GM18909 (cell line): ENCODE measurements at regions not wholly inside any gene's neighbourhood (a gene's known extent, or its start where the extent isn't known, plus 50 kb on each side); places are given as distances from the start of the nearest gene placed in this dataset.

Experiments used
- ATAC-seq: cut with Tn5 transposase; IDR thresholded peaks from one replicate; pipeline ENCODE4 v1.9.1; 2021; ENCODE audit warnings: mild to moderate bottlenecking; ENCODE audit not compliant: unreplicated experiment, poor library complexity

DNA sequence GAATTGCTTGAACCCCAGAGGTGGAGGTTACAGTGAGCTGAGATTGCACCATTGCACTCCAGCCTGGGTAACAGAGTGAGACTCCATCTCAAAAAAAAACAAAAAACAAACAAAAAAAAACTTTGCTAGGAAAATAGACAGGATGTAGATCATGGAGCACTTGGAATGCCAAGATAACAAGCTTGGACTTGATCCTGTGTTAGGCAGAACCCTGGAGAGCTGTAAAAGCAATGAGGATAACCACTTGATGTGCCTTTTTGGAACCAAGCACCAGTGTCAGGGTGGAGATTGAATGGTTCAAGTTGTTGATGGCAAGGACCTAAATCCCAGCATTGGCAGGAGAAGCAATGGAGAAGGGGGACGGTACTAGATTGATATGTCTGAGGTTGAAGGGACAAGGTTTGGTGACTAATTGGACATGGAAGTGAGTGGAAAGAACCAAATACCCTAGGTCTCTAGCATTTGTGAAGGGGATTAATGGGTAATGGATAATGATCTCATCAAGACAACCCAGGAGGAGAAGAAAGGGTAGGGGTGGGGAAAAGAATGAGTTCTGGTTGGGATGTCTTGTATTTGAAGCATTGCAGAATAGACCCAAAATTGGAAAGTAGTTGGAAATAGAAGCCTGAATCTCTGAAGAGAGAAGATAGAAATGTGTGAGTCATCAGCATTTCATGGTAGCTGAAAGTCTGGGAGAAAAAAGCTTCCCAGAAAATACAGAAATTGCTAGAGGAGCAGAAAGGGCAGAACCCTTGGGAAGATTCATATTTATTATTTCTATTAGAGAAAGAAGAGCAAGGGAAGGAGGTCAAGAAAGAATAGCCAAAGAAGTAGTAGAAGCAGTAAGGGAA is 176.7 kb downstream of the NUAK1 start:
- no peak for ATAC-seq

DNA sequence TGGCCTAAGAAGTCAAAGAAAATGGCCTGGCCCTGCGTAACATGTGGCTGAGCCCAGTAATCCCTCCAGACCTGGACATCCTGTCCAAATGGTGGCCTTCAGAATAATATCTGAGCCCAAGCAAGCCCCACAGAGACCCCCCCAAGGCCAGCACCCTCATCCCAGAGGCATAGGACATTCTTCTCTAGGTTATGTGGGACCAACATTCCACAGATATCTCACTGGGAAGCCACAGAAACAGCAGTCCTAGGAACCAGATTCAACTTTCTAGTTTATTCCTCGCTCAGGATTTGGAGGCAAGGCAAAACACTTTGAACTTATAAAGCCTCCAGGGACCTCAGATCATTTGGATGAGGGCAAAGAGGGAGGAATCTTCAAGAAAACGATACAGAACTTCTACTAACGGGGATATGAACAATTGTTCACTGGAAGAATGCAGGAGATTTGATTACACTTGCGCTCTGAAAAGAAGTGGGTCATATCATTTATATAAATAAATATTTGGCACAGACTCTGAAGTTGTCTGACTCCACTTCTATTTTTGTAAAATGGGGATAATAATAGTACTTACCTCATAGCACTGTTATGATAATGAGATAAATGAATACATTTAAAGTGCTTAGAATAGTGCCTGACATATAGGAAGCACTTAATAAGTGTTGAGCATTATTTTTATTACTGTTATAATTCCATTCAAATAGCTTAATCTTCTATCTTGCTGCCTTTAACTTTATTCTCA is 171.5 kb downstream of the NUAK1 start:
- ATAC-seq = no peak

DNA sequence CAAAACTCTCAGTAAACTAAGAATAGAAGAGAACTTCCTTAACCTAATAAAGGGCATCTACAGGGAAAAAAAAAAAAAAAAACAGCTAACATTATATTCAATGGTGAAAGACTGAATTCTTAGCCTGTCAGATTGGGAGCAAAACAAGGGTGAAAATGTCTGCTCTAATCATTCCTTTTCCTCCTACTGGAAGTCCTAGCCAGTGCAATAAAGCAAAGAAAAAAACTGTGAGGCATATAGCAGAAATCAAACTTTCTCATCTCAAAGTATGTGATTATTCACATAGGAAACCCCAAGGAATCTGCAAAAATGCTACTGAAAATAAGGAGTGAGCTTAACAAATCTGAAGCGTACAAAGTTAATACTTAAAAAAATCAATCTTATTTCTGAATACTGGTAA is 170.7 kb downstream of the NUAK1 start:
- ATAC-seq = no peak

DNA sequence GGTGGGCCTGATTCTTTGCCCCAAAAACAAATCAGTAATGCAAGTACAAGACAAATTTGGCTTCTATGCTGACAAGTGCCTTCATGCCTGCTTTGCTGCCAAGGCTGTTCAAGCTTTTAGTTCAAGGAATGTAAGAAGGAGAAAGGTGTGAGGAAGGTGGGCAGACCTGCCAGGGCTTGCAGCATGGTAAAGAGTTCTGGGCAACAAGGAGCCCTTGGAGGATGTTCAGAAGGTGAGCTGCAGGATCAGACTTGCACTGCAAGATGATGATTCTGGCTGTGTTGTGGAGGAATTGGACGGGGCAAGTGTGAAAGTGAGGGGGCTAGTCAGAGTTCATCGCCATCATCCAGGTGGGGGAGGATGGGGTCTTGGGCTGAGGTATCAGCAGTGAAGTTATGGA is 167.9 kb downstream of the NUAK1 start:
- no peak for ATAC-seq

DNA sequence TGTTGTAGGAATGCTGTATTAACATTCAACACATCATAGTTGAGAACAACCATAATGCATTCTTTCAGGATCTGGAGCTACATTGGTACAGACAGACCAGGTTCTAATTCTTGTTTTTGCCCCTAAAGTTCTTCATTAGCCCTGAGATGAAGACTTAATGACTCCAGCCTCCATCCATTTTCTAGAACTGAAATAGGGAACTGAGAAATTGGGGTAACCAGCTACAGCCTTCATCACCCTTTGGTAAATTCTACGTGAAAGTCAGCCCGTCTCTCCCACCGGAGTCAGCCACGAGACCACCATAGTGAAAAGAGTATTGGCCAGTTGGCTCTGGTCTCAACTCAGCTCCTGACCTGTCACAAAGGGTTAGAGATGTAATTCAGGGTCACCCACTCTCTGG is 164.0 kb downstream of the NUAK1 start:
- no peak for ATAC-seq

DNA sequence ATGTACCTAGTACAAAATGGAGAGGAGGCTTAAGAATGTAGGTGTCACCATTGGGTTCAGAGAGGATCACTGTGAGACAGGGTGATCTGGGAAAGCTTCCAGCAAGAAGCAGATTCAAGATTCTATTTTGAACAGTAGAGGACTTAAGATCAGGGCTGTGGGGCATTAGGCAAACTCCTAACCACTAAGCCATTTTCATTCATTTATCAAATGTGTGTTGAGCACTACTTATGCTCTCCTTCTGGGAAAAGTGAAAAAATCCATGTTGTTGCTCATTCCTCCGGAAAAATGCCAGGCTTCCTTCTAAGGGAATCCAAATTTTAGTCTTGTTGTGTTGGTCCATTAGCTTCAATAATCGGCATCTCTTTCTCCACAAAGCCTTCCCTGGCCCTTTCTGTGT is 163.4 kb downstream of the NUAK1 start:
- ATAC-seq = no peak

DNA sequence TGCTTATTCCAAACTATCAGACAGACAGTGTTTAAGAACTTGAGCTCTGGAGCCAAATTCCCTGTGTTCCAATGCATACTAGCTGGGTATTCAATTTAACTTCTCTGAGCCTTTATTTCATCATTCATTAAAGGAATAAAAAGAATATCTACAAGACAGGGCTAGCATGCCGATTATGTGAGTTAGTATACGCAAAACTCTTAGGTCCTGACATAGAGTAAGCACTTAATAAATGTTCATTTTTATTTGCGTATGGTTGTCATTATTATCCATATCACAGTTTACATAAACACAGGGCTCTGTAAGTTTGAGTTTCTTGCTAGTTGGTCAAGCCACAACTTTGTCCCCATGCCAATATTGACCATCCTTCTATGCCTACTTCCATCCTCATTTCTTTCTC is 161.5 kb downstream of the NUAK1 start:
- ATAC-seq = no peak

DNA sequence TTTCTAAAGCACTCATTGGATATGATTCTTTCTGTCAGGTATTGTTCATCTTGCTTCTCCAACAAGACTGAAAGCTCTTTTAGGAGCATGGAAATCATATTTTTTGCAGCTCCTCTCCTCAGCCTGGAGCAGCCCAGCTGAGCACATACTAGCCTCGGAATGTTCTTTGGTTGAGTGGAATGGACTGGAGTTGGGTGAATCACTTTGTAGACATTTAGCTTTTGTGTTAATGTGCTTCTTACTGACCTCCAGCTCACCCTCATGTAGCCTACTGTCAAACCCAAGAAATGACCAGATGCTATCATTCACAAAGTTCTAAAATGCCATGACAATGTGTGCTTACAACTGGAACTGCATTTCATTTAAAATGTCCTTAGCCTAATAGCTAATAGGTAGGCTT is 161.1 kb downstream of the NUAK1 start:
- no peak for ATAC-seq

DNA sequence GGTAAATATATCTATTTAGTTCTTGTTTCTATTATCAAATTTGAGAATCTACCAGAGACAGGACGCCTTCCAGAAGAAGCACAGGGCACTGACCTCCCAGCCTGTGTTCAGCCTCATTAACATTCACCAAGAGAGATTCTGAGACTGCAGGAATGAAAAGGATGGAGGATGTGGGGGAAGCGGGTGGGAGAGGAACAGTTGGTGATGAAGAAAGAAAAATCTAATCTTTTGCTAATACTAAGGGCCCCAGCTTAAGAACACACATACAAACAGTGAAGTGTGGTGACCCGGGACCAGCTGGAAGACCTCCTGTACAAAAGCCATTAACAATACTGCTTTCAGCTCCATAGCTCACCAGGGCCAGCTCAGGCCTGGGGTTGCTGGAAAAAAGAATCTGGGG is 160.5 kb downstream of the NUAK1 start:
- no peak for ATAC-seq

DNA sequence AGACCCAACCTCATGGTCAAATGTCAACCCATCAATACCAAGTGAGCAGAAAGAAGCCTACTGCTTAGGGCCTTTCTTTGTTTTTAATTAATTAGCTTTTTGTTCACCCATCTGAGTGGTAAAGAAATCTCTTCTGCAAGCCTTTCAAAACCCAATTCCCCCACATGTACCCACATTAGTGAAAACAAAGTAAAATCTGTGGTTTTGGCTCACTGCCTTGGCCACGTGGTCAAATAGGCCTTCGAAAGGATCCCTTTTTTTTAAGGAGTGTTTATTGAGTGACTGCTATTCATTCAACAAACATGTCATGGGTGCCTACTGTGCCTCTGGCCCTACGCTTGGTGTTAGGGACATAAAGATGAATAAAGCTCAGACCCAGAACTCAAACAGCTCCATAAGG is 160.1 kb downstream of the NUAK1 start:
- ATAC-seq = no peak

DNA sequence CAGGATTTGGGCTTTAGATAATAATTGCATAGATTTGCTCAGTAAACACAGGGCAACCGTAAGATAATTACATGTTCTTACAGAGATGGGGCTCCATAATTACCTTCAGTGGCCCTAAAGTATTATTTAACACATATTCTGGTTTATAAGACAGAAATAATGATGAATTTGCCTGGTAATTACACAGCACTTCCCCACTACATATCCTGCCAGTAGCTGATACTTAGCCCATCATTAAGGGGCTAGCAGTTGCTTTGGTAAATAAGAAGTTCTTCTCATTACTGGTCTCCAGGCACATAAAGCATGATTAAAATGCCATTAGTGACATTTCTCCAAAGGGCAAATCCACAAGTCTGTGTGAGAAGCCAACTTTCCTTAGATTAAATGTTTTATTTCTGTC is 158.7 kb downstream of the NUAK1 start:
- no peak for ATAC-seq

DNA sequence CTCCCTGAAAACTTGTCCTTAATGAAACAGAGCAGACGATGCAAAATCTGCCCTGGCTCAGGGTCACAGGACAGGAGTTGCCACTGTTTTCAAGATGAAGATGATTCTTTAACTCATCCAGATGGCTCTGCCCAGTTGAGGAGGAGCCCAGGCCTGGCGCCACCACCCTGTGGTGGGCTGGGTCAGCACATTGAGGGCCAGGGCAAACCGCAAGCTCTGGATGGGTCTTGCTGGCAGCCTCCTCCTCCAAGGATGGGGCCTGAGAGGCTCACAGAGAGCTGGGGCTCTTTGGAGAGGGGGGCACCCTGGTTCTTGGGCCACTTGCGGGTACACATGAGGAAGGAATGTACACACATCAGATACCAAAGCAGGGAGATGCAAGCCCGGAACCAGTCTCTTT is 158.2 kb downstream of the NUAK1 start:
- ATAC-seq = no peak

DNA sequence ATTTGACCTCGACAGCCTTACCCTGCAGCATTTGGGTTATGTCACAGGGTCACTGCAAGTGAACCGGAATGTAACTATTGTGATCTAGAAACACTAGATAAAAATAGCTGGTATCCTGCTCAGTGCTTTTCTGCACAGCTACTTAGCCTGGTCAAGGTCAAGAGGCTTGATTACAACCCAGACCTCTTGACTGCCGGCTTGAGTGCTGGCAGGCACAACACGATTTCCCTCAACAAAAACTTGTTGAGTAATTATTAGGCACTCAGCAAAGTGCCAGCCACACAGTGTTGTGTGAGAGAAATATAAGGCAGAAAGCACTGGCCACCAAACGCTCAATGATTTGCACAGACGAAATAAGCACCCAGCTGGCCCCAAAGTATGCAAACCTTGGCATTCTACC is 156.7 kb downstream of the NUAK1 start:
- ATAC-seq = no peak

DNA sequence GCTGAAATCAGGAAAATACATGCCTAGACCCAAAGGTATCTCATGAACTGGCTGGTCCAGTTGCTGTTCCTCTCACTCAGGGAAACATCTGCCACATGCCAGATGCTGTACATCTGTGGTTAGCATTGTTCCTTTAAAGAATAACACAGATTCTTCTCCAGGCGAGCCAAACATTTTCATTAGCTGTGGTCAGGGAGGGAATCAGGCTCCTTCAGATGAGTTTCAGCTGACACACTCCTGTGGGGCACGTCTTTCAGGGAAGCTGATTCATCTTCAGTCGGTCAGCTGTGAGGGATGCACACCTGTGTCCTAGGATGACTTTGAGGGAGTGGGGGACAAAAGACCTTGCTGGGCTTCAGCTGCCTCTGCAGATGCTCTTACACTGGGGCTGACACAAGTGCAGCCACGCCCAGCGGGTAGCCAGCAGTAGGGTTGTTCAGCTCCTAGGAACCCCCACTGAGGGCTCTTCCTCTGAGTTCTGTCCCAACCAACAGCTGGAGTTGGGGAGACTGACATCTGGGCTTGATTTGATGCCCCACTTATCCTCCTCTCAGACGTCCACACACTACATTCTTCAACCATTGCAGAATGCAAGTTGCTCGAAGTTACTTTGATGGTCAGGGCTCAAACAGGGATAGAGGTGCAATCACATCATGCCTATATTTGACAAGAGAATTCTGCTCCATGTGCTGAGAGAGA is 155.0 kb downstream of the NUAK1 start:
- no peak for ATAC-seq

DNA sequence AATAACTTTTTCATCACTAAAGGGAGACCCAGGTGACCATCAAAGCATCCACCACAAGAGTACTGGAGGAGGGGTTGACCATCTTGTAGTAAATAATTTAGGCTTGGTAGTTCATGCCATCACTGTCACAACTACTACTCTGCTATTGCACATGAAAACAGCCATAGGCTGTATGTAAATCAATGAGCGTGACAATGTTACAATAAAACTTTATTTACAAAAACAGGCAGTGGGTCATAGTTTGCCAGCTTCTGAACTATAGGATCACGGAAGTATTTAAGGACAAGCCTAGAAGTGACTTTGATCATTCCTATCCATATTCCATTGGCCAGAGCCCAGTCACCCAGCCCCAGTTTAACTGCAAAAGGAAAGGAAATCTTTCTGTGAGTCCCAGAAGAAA is 153.4 kb downstream of the NUAK1 start:
- no peak for ATAC-seq

DNA sequence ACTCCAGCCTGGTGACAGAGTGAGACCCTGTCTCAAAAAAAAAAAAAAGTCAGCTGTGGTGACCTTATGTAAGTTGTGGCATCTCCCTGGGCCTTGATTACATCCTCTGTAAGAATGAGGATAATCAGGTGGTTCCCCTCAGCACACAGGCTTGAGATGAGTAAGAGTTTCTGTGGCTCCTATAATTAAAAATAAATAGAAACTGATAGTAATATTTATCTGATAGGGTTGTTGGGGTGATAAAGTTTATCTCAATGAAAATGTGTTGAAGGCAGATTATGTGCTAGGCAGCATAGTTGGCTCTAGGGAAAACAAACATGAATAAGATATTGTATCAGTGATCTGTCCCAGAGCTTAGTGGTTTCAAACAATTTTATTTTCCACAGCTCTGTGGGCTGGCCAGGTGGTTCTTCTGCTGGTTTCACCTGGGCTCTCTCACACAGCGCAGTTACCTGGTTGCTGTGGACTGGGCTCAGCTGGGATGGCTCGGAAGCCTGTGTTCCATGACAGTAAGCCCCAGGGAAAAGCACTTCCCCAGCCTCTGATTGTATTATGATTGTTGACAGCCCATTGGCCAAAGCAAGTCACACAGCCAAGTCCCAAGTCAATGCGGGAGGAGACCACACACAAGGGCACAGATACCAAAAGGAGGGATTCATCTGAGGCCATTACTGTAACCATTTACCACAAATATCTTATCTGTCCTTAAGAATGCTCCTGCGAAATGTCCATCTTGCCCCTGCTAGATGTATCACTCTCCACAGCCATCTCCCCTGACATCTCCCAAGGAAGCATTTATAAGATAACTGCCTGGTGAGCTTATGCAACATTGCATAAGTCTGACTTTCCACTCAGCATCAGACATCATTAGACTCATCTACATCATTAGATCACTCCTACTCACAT is 151.7 kb downstream of the NUAK1 start:
- ATAC-seq = no peak

DNA sequence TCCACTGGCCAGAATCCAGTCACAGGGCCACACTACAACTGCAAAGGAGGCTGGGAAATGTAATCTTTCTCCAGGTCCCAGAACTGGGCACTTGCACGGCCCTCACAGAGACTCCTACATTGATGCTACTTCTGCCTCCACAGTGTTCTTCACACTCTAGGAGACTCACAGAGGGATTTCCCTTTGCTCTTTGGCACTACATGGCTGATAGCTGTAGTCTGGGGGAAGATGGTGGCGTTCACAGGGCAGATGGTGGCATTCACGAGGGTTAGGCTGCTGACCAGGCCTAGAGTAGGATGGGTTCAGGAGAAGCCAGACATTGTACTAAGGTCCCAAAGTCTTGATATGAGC is 151.1 kb downstream of the NUAK1 start:
- ATAC-seq = no peak

DNA sequence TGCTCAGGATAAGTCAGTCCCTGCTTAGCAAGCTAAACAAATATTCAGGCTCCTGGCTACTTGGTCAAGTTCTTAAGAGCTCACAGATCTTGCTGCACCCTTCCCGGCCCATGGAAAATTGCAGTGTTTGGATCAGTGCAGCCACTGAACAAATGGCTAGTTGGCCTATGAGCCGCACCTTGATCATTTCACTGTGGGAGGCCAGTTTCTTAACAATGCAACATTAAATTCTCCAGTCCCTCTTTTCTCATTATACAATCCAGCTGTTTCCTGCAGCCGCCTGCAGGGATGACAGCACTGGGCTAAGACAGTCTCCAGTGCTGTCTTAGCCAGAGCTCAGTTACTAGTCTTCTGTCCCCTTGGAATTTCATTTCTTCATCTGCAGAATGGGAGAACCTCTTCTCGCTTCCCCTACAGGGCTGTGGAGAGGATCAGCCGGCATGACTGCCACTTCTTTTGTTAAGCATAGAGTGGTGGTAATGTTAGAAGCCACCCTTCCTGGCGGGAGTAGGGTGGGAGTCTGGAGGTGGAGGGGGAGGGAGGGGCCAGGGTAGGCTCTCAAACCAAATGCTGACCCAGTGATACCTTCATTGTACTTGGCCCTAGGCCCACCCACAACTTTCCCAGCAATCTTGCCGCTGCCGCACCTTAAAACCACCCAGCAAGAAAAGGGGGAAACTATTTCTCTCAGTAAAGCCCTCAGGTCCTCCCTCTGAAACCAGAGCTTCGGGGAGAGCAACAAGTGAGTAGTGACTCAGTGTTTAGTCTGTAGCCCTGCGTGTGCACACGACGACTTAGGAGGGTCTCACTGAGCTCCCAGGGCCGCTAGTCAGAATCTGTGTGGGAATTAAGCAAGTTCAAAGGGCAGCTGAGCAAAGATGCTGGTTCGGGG is 145.7 kb downstream of the NUAK1 start:
- no peak for ATAC-seq

DNA sequence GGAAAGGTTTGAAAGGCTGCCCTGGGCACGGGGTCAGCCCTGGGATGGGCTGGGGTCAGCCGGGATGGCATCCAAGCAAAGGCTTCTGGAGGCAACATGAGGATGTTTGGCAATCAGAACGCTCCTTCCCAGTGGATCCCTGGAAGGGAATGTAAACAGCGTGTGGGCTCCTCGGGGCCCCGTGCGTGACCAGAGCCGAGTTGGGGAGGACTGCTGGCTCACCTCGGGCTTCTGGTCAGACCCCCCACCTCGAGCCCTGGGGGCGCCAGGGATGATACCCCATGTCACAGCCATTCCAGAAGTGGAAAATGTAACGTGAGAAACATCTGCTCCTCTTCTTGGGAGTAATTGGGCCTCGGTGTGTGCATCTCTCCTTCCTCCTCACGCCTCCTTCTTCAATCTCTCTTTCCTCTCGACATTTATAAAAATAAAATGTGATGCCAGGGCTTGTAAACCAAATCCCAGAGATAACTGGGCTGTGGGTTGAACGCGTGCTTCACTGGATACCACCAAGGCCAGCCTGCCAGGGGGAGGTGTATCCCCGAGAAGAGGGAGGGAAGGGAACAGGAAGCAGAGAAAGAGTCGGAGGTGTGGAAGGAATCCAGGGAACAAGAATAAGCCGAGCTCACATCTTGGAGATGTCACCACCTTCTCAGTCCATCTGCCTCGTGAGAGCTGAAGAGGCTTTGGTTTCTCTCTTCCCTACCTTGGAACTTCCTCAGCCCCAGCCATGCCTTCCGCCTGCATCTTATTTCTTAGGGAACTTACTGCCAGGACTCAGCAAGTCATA is 144.8 kb downstream of the NUAK1 start:
- ATAC-seq = no peak
